Astrocyte of the spinal cord (primary cell): ENCODE measurements at regions not wholly inside any gene's neighbourhood (a gene's known extent, or its start where the extent isn't known, plus 50 kb on each side); places are given as distances from the start of the nearest gene placed in this dataset.
"Not testable (repeated sequence)": the region's sequence is repeated elsewhere in the genome, so short reads cannot be mapped to it uniquely, and the experiment has no call there.

Source experiments
- DNase-seq: peaks from one replicate; pipeline ENCODE4 v3.0.0; 2011; ENCODE audit warnings: low read depth, low spot score
- H3K4me3 ChIP-seq: 2 replicates; pipeline ENCODE4 v1.5.1; 2011; ENCODE audit warnings: low read depth, mild to moderate bottlenecking, low read length, moderate library complexity
- CTCF ChIP-seq: IDR thresholded peaks from 2 replicates; pipeline ENCODE4 v1.5.1; 2012; ENCODE audit warnings: low read depth, mild to moderate bottlenecking, low read length, inconsistent platforms
- in situ Hi-C: cut with HindIII; loops from 2 replicates; pipeline ENCODE4 v1.10.0; 2017; ENCODE audit warnings: low sequenced_read_pairs

GRCh38 chr5:67985686-67986387, 229.7 kb upstream of the PIK3R1 start:
- no peak overlapping the region for H3K4me3 ChIP-seq
- in situ Hi-C loops: no loop called here
- no peak for TF ChIP-seq CTCF
- no peak for DNase-seq

GRCh38 chr5:67984546-67984945, 231.0 kb upstream of the PIK3R1 start:
- in situ Hi-C loops: no loop called here

GRCh38 chr5:67983251-67984110, 232.1 kb upstream of the PIK3R1 start:
- no peak for TF ChIP-seq CTCF
- no peak overlapping the region for H3K4me3 ChIP-seq
- in situ Hi-C loops: no loop called here
- DNase-seq: peak; percentile 92

More at GRCh38 chr5:67984546-67984945, 231.0 kb upstream of the PIK3R1 start:
- no peak overlapping the region for H3K4me3 ChIP-seq
- TF ChIP-seq CTCF: no peak
- DNase-seq: no peak

GRCh38 chr5:67982160-67982559, 233.4 kb upstream of the PIK3R1 start:
- DNase-seq, in situ Hi-C loops, H3K4me3 ChIP-seq: not testable (repeated sequence)

- in situ Hi-C loops: no loop called here
- TF ChIP-seq CTCF: no peak
- H3K4me3 ChIP-seq: no peak overlapping the region
- DNase-seq: no peak
These were observed 237.4 kb upstream of the PIK3R1 start for GRCh38 chr5:67978171-67978570.

GRCh38 chr5:67976891-67977601, 238.5 kb upstream of the PIK3R1 start:
- no peak for DNase-seq
- no peak for TF ChIP-seq CTCF
- in situ Hi-C loops: no loop called here
- H3K4me3 ChIP-seq: no peak overlapping the region
